ENCODE measurements at regions not wholly inside any gene's neighbourhood (a gene's known extent, or its start where the extent isn't known, plus 50 kb on each side); places are given as distances from the start of the nearest gene placed in this dataset.

DNA sequence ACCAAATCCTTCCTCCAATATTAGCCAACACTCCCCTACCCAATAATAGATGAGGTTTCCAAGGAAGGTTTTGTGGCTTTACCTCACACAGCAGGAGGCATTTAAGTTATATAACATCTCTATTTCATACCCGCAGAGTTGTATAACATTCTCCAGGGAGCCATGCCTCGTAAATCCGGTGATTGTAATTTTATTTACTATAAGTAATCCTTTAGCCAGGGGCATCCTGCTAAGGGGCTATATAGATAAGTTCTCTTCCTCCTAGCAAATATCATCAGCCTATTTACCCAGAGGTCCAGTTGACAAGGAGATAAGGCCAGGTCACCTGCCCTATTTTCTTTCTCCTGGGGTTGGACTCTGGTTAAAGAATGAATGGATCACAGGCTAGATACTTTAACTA, 2051.0 kb downstream of the EFNA5 start:
- TF ChIP-seq TAF1 (IDR thresholded peaks at IDR 0.05; ENCODE audit: borderline replicate concordance, low read depth, low read length) = no peak
- no peak for TF ChIP-seq POLR2AphosphoS5 (IDR thresholded peaks at IDR 0.05; ENCODE audit: low read depth, low read length)
- TF ChIP-seq FOXJ3 (CRISPR knock-in tag; IDR thresholded peaks at IDR 0.05) = no peak
- TF ChIP-seq RCOR1 (IDR thresholded peaks at IDR 0.05; ENCODE audit: low read length) = no peak
- TF ChIP-seq, protein P1, sequence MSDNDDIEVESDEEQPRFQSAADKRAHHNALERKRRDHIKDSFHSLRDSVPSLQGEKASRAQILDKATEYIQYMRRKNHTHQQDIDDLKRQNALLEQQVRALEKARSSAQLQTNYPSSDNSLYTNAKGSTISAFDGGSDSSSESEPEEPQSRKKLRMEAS (IDR thresholded peaks at IDR 0.05; ENCODE audit: low read depth) = no peak
